ENCODE measurements at regions not wholly inside any gene's neighbourhood (a gene's known extent, or its start where the extent isn't known, plus 50 kb on each side); places are given as distances from the start of the nearest gene placed in this dataset.

DNA sequence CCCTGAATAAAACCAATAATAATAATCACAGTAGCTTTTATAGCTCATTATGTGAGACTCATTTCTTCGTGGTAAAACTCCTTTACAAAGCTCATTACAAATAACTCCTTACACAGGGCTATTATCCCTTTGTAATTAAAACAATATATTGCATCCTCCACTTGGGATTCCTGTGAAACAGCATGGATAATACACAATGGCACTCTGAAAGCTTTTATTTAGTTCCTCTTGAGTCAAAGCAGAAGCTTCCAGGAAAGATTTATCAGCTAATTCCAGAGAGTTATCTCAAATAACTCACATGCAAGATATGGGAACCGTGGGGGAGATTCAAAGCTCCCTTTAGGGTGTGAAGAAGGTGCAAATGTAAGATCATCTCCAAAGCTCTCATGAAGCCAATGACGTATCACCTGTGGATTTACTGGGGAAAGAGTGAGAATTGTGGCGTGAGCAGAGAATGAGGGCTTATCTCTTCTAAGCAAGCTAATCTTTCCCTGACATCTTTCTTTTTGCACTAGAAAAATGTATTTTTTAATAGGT lies 60.4 kb upstream of the GJA5 start:
- Mint-ChIP-seq H3K9me3 (no peaks in the 10 kb centered on the region), H3K4me3 (no peak overlapping the region), H3K27me3 (ENCODE audit: insufficient read depth, low read depth) (peaks cover 6% of the 10 kb centered on the region), H3K4me1 (no peaks in the 10 kb centered on the region), H3K36me3 (no peaks in the 10 kb centered on the region), H3K27ac (no peak overlapping the region)
- Histone ChIP-seq H3F3A (ENCODE audit: low read depth) (no peaks in the 10 kb centered on the region), H3K4me1 (peaks cover 5% of the 10 kb centered on the region), H3K4me2 (no peak overlapping the region), H3K79me2 (ENCODE audit: low read depth) (no peaks in the 10 kb centered on the region), H3K36me3 (no peaks in the 10 kb centered on the region), H4K20me1 (ENCODE audit: low read depth) (no peaks in the 10 kb centered on the region), H2AFZ (replicated peaks) (no peak overlapping the region), H3K9ac (no peak overlapping the region), H3K27me3 (no peaks in the 10 kb centered on the region), H3K4me3 (no peak overlapping the region), H3K9me3 (ENCODE audit: low read depth) (no peaks in the 10 kb centered on the region), H3K27ac (no peak overlapping the region)
- no peak for TF ChIP-seq EZH2 (IDR thresholded peaks at IDR 0.05)
- TF ChIP-seq EZH2phosphoT487 (IDR thresholded peaks at IDR 0.05), result no peak
- TF ChIP-seq, protein P1, sequence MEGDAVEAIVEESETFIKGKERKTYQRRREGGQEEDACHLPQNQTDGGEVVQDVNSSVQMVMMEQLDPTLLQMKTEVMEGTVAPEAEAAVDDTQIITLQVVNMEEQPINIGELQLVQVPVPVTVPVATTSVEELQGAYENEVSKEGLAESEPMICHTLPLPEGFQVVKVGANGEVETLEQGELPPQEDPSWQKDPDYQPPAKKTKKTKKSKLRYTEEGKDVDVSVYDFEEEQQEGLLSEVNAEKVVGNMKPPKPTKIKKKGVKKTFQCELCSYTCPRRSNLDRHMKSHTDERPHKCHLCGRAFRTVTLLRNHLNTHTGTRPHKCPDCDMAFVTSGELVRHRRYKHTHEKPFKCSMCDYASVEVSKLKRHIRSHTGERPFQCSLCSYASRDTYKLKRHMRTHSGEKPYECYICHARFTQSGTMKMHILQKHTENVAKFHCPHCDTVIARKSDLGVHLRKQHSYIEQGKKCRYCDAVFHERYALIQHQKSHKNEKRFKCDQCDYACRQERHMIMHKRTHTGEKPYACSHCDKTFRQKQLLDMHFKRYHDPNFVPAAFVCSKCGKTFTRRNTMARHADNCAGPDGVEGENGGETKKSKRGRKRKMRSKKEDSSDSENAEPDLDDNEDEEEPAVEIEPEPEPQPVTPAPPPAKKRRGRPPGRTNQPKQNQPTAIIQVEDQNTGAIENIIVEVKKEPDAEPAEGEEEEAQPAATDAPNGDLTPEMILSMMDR (IDR thresholded peaks at IDR 0.05), result no peak
- DNase-seq (ENCODE audit: low spot score), result no peak

DNA sequence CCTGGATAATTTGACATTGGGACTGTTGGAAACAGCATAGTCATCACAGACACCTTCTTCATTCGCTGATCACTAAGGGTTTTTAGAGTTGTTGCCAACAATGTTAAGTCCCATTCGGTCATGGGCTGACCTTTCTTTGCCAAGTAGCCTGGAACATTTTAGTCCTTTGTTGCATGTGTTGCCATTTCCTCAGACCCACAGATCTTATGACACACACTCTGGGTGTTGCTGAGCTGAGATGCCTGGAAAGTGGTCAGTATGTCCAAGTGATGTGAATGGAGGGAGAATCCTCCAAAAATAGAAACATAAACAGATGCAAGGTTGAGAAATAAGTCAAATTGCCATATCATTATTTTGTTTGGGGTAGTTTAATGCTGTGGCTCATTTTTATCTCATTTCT lies 61.5 kb upstream of the GJA5 start:
- Mint-ChIP-seq H3K27ac (no peak overlapping the region), H3K36me3 (no peaks in the 10 kb centered on the region), H3K4me3 (no peak overlapping the region), H3K9me3 (no peaks in the 10 kb centered on the region), H3K27me3 (ENCODE audit: insufficient read depth, low read depth) (peaks cover 6% of the 10 kb centered on the region), H3K4me1 (no peaks in the 10 kb centered on the region)
- H3K27me3 ChIP-seq, result no peaks in the 10 kb centered on the region
- no peaks in the 10 kb centered on the region for H3K36me3 ChIP-seq
- H3F3A ChIP-seq (ENCODE audit: low read depth), result no peaks in the 10 kb centered on the region
- no peaks in the 10 kb centered on the region for H4K20me1 ChIP-seq (ENCODE audit: low read depth)
- H3K9me3 ChIP-seq (ENCODE audit: low read depth), result no peaks in the 10 kb centered on the region
- no peaks in the 10 kb centered on the region for H3K79me2 ChIP-seq (ENCODE audit: low read depth)
- no peak overlapping the region for H3K4me3 ChIP-seq
- no peak overlapping the region for H3K4me2 ChIP-seq
- TF ChIP-seq EZH2phosphoT487 (IDR thresholded peaks at IDR 0.05) (no peak), EZH2 (IDR thresholded peaks at IDR 0.05) (no peak)
- TF ChIP-seq, protein P1 (IDR thresholded peaks at IDR 0.05), result no peak
- peaks cover 5% of the 10 kb centered on the region for H3K4me1 ChIP-seq
- DNase-seq (ENCODE audit: low spot score), result no peak
- no peak overlapping the region for H3K9ac ChIP-seq
- H2AFZ ChIP-seq (replicated peaks), result no peak overlapping the region
- H3K27ac ChIP-seq, result no peak overlapping the region

DNA sequence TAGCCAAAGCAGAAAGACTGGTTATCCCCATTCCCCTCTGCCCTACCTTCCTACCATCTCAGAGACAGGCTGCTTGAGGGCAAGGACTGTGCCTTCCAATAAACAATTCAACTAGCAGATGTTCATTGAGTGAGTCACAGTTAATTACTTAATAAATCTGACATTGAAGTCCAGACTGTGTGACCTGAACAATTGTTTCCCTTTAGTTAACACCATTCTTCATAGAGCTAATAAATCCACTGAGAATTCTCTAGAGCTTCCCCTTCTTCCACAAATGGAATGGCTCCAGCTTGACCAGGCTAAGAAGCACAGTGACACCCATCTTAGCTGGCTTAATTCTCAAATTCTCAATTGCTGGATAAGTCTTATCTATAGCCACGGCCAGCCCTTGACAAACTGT lies 61.9 kb upstream of the GJA5 start:
- Mint-ChIP-seq H3K4me3 (no peak overlapping the region), H3K27me3 (ENCODE audit: insufficient read depth, low read depth) (peaks cover 5% of the 10 kb centered on the region), H3K27ac (no peak overlapping the region), H3K9me3 (no peaks in the 10 kb centered on the region), H3K4me1 (no peaks in the 10 kb centered on the region), H3K36me3 (no peaks in the 10 kb centered on the region)
- no peak overlapping the region for H3K4me3 ChIP-seq
- no peaks in the 10 kb centered on the region for H3F3A ChIP-seq (ENCODE audit: low read depth)
- no peak for DNase-seq (ENCODE audit: low spot score)
- H3K9me3 ChIP-seq (ENCODE audit: low read depth), result no peaks in the 10 kb centered on the region
- H4K20me1 ChIP-seq (ENCODE audit: low read depth), result no peaks in the 10 kb centered on the region
- no peak overlapping the region for H3K27ac ChIP-seq
- H3K9ac ChIP-seq, result no peak overlapping the region
- no peaks in the 10 kb centered on the region for H3K79me2 ChIP-seq (ENCODE audit: low read depth)
- no peaks in the 10 kb centered on the region for H3K36me3 ChIP-seq
- H3K27me3 ChIP-seq, result no peaks in the 10 kb centered on the region
- H3K4me1 ChIP-seq, result peaks cover 5% of the 10 kb centered on the region
- H3K4me2 ChIP-seq, result no peak overlapping the region
- TF ChIP-seq EZH2phosphoT487 (IDR thresholded peaks at IDR 0.05) (no peak), EZH2 (IDR thresholded peaks at IDR 0.05) (no peak)
- TF ChIP-seq, protein P1 (IDR thresholded peaks at IDR 0.05), result no peak
- no peak overlapping the region for H2AFZ ChIP-seq (replicated peaks)

All from neural progenitor cell (in vitro differentiated cells).